GM12878 (cell line): ENCODE measurements at regions not wholly inside any gene's neighbourhood (a gene's known extent, or its start where the extent isn't known, plus 50 kb on each side); places are given as distances from the start of the nearest gene placed in this dataset.

Source experiments
- ATAC-seq: fragments of 200-7000 bp; cut with Tn5 transposase; 3 replicates; pipeline ENCODE4 v1.9.1; 2020; ENCODE audit warnings: mild to moderate bottlenecking, moderate library complexity
- BruUV-seq: library from RNA; stranded (reverse); fragments of 400-500 nt; replicated peaks from 2 replicates; lab custom pipeline; 2021; lab: Mats Ljungman, UMichigan
- CTCF ChIA-PET: fragments of 300-600 bp; sonication (Branson Sonifier 250); formaldehyde crosslinking; extraction: SDS; loops from one replicate; lab custom pipeline; 2021; ENCODE audit warnings: inconsistent platforms; lab: Yijun Ruan, JAX
- POLR2A ChIA-PET: fragments of 350-600 bp; formaldehyde crosslinking; extraction: SDS; loops from one replicate; lab custom pipeline; 2021; ENCODE audit warnings: inconsistent platforms; lab: Charles Lee
- RAD21 ChIA-PET: fragments of 300-600 bp; sonication (Branson Sonifier 250); formaldehyde crosslinking; loops from one replicate; lab custom pipeline; 2023; ENCODE audit warnings: antibody characterized with exemption; ENCODE audit not compliant: unreplicated experiment; lab: Charles Lee
- SMC1A ChIA-PET: fragments of 300-600 bp; sonication (Branson Sonifier 250); formaldehyde crosslinking; loops from one replicate; lab custom pipeline; 2023; ENCODE audit not compliant: unreplicated experiment, uncharacterized antibody; lab: Charles Lee
- DNase-seq: peaks from one replicate; pipeline ENCODE4 v3.0.0-alpha.2; 2011; ENCODE audit warnings: low read depth, low spot score
- FAIRE-seq: peaks from 3 replicates; lab custom pipeline; 2011; peaks lifted over from hg19 to GRCh38; lab: Jason Lieb, UNC
- H2AFZ ChIP-seq: 2 replicates; pipeline ENCODE4 v1.6.0; 2011; ENCODE audit warnings: low read depth, low read length, control low read depth; ENCODE audit not compliant: control insufficient read depth
- H3K27ac ChIP-seq: 2 replicates; pipeline ENCODE4 v1.5.1; 2011; ENCODE audit warnings: control low read depth; ENCODE audit not compliant: control insufficient read depth, insufficient read depth
- H3K27me3 ChIP-seq, 2 experiments: replicated peaks in 1 of 2; 2 replicates each; pipeline versions ENCODE4 v1.6.0 to v1.6.1; 2011; ENCODE audit warnings: low read length in 1 of 2; ENCODE audit not compliant: control insufficient read depth in 2 of 2, insufficient read depth in 2 of 2
- H3K36me3 ChIP-seq, 2 experiments: 2 replicates each; pipeline ENCODE4 v1.5.1; 2011; ENCODE audit warnings: low read length in 1 of 2; ENCODE audit not compliant: control insufficient read depth in 2 of 2, insufficient read depth in 2 of 2
- H3K4me1 ChIP-seq: 2 replicates; pipeline ENCODE4 v1.6.1; 2011; ENCODE audit warnings: mild to moderate bottlenecking, low read length, moderate library complexity, mixed read lengths; ENCODE audit not compliant: control insufficient read depth, insufficient read depth
- H3K4me2 ChIP-seq: 2 replicates; pipeline ENCODE4 v1.6.0; 2011; ENCODE audit warnings: control low read depth; ENCODE audit not compliant: control insufficient read depth, insufficient read depth
- H3K4me3 ChIP-seq: fragments of 200-600 bp; sonication (generic); 2 replicates; pipeline ENCODE4 v1.5.1; 2016
- H3K79me2 ChIP-seq: 2 replicates; pipeline ENCODE4 v1.6.0; 2011; ENCODE audit warnings: low read length; ENCODE audit not compliant: control insufficient read depth, insufficient read depth
- H3K9ac ChIP-seq: 2 replicates; pipeline ENCODE4 v1.8.0; 2011; ENCODE audit warnings: low read length, control low read depth, mixed read lengths; ENCODE audit not compliant: control insufficient read depth, insufficient read depth
- H3K9me3 ChIP-seq: replicated peaks from 3 replicates; pipeline ENCODE4 v1.5.1; 2011; ENCODE audit warnings: mild to moderate bottlenecking, low read length; ENCODE audit not compliant: control insufficient read depth, insufficient read depth
- H4K20me1 ChIP-seq: 2 replicates; pipeline ENCODE4 v1.6.0; 2011; ENCODE audit not compliant: control insufficient read depth, insufficient read depth
- CEBPZ ChIP-seq: fragments of 150-350 bp; IDR thresholded peaks from 2 replicates; pipeline ENCODE4 v1.6.1; 2016; ENCODE audit warnings: low read depth, low read length
- E2F8 ChIP-seq: fragments of 450-650 bp; IDR thresholded peaks from 2 replicates; pipeline ENCODE4 v1.6.1; 2018; ENCODE audit warnings: mild to moderate bottlenecking, low read depth, moderate library complexity; ENCODE audit not compliant: partially characterized antibody
- MEF2B ChIP-seq: fragments of 450-650 bp; IDR thresholded peaks from 2 replicates; pipeline ENCODE4 v1.6.1; 2018; ENCODE audit warnings: mild to moderate bottlenecking, moderate library complexity; ENCODE audit not compliant: partially characterized antibody, poor library complexity, severe bottlenecking
- MTA3 ChIP-seq: IDR thresholded peaks from 2 replicates; pipeline ENCODE4 v1.6.1; 2012; ENCODE audit warnings: low read length, inconsistent platforms, borderline replicate concordance
- NFIC ChIP-seq: IDR thresholded peaks from 2 replicates; pipeline ENCODE4 v1.6.1; 2012; ENCODE audit warnings: low read depth, mild to moderate bottlenecking, inconsistent platforms, low read length, moderate library complexity
- NFYA ChIP-seq: IDR thresholded peaks from 2 replicates; pipeline ENCODE4 v1.6.1; 2011; ENCODE audit warnings: low read depth, mild to moderate bottlenecking, low read length, improper control_type of control experiment, borderline replicate concordance
- PAX5 ChIP-seq: IDR thresholded peaks from 2 replicates; pipeline ENCODE4 v1.6.1; 2011; ENCODE audit warnings: low read depth, low read length, borderline replicate concordance
- RBBP5 ChIP-seq: fragments of 200-600 bp; sonication (generic); conservative IDR thresholded peaks from 2 replicates; pipeline ENCODE4 v1.6.1; 2016
- RELB ChIP-seq: fragments of 450-650 bp; IDR thresholded peaks from 2 replicates; pipeline ENCODE4 v1.6.1; 2017; ENCODE audit warnings: low read depth, mild to moderate bottlenecking, moderate library complexity
- SMAD5 ChIP-seq: IDR thresholded peaks from 2 replicates; pipeline ENCODE4 v1.6.1; 2016; ENCODE audit warnings: antibody characterized with exemption, low read depth
- SREBF2 ChIP-seq: IDR thresholded peaks from 2 replicates; pipeline ENCODE4 v1.6.1; 2012; ENCODE audit warnings: mild to moderate bottlenecking, low read length
- SUPT20H ChIP-seq: IDR thresholded peaks from 2 replicates; pipeline ENCODE4 v1.6.1; 2011; ENCODE audit warnings: low read depth, mild to moderate bottlenecking, low read length, moderate library complexity, borderline replicate concordance; ENCODE audit not compliant: control insufficient read depth
- ZBED1 ChIP-seq: IDR thresholded peaks from 2 replicates; pipeline ENCODE4 v1.6.1; 2016; ENCODE audit warnings: borderline replicate concordance
- ZNF384 ChIP-seq: IDR thresholded peaks from 2 replicates; pipeline ENCODE4 v1.6.1; 2012; ENCODE audit warnings: low read depth, mild to moderate bottlenecking, low read length, improper control_type of control experiment, borderline replicate concordance
- WGBS: methylation state at CpG from one replicate; pipeline ENCODE4 v1.1.6; 2016; ENCODE audit warnings: low lambda C conversion rate; ENCODE audit not compliant: insufficient replicate concordance, insufficient coverage; ENCODE audit errors: missing lambda C conversion rate; 5-methylcytosine and 5-hydroxymethylcytosine counted together
- in situ Hi-C: fragments of 300-500 bp; cut with MboI; formaldehyde crosslinking; loops from 9 replicates; pipeline ENCODE4 v1.14.3; 2018; ENCODE audit warnings: mixed read lengths
- intact Hi-C: fragments of 100-400 bp; cut with micrococcal nuclease; formaldehyde crosslinking; loops from one replicate; pipeline ENCODE4 v1.14.2; 2022; ENCODE audit not compliant: unreplicated experiment

- no peak for TF ChIP-seq E2F8
- TF ChIP-seq NFIC = no peak
- TF ChIP-seq, all 136 proteins: peak for 0
These were observed 536.6 kb upstream of the CXADR start (continued) for GRCh38 chr21:16976193-16976592.

GRCh38 chr21:16978309-16978895 is 534.4 kb upstream of the CXADR start:
- Histone ChIP-seq H3K4me1 (no peaks in the 10 kb centered on the region), H3K4me3 (no peak overlapping the region), H3K27me3 (no peaks in the 10 kb centered on the region), H3K4me2 (no peak overlapping the region), H2AFZ (no peak overlapping the region), H3K9me3 (no peaks in the 10 kb centered on the region), H4K20me1 (no peaks in the 10 kb centered on the region), H3K36me3 (no peaks in the 10 kb centered on the region), H3K27ac (no peak overlapping the region), H3K79me2 (no peaks in the 10 kb centered on the region), H3K9ac (no peak overlapping the region)
- FAIRE-seq = no peak
- ATAC-seq = no peak
- intact Hi-C loops (no loop called here), in situ Hi-C loops (no loop called here)
- BruUV-seq = no TSS peak
- 5% methylated on average over 4 of the region's 4 CpGs for WGBS
- no peak for DNase-seq
- ChIA-PET SMC1A (no interaction called here), CTCF (no interaction called here), RAD21 (no interaction called here), POLR2A (no interaction called here)
- TF ChIP-seq RBBP5 (no peak), MEF2B (no peak), SREBF2 (no peak), ZNF384 (no peak), PAX5 (no peak), RELB (no peak), SUPT20H (no peak), ZBED1 (no peak), NFYA (no peak), CEBPZ (no peak), SMAD5 (no peak), MTA3 (no peak)
